Spleen (tissue), 7 donors: ENCODE measurements at regions not wholly inside any gene's neighbourhood (a gene's known extent, or its start where the extent isn't known, plus 50 kb on each side); places are given as distances from the start of the nearest gene placed in this dataset.

Source experiments
- CTCF ChIP-seq, 11 experiments: fragments of 200-600 bp in 7 of 11; fragments of 450-650 bp in 4 of 11; sonication (generic) in 4 of 11; IDR thresholded peaks in 8 of 11; conservative IDR thresholded peaks in 3 of 11; 1 replicate in 7 of 11; 2 replicates in 4 of 11; pipeline versions ENCODE4 v1.4.0 to v1.8.0; 2016 to 2021; ENCODE audit warnings: antibody characterized with exemption in 11 of 11, inconsistent platforms in 4 of 11, mild to moderate bottlenecking in 1 of 11
- POLR2A ChIP-seq, 3 donors: fragments of 450-650 bp; IDR thresholded peaks; one replicate each; pipeline ENCODE4 v1.5.1; 2017; ENCODE audit warnings: antibody characterized with exemption in 3 of 3, mild to moderate bottlenecking in 1 of 3
- POLR2AphosphoS5 ChIP-seq, 3 donors: sonication (generic); formaldehyde crosslinking; IDR thresholded peaks; one replicate each; pipeline ENCODE4 v1.5.1; 2017; ENCODE audit warnings: antibody characterized with exemption in 3 of 3
- donor health status: DM: no; HTN: no; CAD: no; lungs with moderate emphysema.
- donor health status: DM: no; HTN: no; CAD: no.
- donor health status: DM: no; HTN: no; CAD: no.

- TF ChIP-seq CTCF (IDR thresholded peaks at IDR 0.05 in 8 of 11, conservative IDR thresholded peaks at IDR 0.05 in 3 of 11) (no peak), POLR2AphosphoS5 (IDR thresholded peaks at IDR 0.05) (no peak), POLR2A (IDR thresholded peaks at IDR 0.05) (no peak)
Measured at GRCh38 chr15:69797051-69797595, 300.6 kb downstream of the TLE3 start.
